HG03039 (cell line): ENCODE measurements at regions not wholly inside any gene's neighbourhood (a gene's known extent, or its start where the extent isn't known, plus 50 kb on each side); places are given as distances from the start of the nearest gene placed in this dataset.
"Not testable (repeated sequence)": the region's sequence is repeated elsewhere in the genome, so short reads cannot be mapped to it uniquely, and the experiment has no call there.

Experiments used
- ATAC-seq: cut with Tn5 transposase; IDR thresholded peaks from one replicate; pipeline ENCODE4 v1.9.1; 2021; ENCODE audit warnings: mild to moderate bottlenecking, moderate library complexity; ENCODE audit not compliant: unreplicated experiment

DNA sequence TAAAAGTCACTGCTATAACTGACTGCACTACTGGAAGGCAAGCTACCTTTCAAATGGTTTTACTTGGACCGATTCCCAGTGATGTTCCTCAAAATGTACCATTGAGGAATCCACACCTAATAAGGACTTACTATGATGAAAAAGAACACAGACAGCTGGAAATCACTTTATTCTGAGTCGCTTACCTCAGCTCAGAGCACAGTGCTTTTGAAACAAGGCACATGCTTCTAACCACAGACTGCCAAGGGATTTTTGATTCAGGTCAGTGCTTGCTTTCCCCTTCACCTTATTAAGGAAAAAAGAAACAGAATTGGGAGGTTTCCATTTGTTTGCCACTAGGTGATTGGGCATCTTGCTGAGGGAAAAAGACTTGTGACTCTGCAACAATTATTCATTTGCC lies 707.5 kb upstream of the FSHR start:
- no peak for ATAC-seq

DNA sequence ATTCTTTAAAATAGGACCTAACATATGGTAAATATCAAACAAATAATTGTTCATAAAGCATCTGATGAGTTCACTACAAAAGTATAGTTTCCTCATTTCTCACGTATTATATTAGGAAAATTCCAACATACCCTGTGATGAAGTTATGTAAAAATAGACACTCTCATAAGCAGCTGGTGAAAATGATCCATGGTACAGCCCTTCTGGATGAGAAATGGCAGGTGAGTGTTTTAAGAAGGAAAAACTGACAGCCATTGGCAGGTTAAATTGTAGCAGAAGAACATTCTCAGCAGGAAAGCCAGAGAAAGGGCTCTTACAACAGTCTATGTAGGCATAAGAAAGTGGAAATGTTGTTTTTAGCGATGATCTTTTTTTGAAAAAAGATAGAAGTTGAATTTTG lies 706.5 kb upstream of the FSHR start:
- ATAC-seq: no peak

DNA sequence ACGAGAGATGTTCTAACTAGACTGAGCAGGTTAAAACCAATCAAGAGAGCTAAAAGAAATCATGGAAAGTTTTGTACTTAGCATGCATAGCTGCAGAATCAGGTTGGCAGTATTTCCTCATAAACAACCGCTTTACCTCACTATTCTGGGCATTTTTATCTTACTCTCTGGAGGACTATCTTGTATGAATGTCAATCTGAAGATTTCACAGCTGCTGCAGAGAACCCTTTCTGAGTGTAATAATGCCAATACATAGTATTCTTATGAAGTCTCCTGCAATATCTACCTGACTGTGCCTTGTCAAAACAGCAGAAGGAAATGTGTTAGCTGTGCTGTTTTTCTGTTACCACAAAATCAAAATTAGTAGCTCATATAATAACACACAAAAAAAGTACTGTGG lies 705.9 kb upstream of the FSHR start:
- no peak for ATAC-seq

DNA sequence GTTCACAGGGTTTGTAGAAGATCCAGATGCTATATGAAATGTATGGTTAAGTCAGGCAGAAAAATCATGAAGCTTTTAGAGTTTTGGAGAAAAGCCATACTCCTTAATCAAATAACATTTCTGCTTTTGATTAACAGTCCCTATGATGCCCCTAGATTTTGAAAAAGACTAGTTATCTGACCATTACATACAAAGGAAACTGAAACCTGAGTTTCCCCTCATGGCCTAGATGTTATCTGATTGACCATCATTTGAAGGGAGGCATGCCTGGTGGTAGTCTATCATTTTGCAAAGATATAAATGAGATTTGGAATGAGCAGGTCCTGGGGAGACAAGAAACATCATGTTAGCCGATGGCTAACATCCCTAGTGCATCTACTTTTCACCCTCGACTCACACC lies 704.3 kb upstream of the FSHR start:
- ATAC-seq: no peak

DNA sequence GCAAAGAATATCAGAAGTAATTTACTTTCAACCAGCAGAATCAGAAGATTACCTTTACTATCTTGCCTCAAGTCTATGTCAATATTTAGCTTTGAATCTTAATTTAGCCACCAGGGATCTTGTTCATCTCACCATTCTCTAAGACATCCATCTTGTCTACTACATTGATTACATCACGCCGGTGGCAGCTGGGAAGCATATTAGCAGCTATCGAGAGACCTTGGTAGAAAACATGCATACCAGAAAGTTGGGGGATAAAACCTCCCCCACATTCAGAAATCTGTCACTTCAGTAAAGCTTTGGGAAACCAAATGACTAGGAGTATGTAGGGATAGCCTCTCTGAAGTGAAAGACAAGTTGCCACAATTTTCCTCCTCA lies 703.8 kb upstream of the FSHR start:
- no peak for ATAC-seq

DNA sequence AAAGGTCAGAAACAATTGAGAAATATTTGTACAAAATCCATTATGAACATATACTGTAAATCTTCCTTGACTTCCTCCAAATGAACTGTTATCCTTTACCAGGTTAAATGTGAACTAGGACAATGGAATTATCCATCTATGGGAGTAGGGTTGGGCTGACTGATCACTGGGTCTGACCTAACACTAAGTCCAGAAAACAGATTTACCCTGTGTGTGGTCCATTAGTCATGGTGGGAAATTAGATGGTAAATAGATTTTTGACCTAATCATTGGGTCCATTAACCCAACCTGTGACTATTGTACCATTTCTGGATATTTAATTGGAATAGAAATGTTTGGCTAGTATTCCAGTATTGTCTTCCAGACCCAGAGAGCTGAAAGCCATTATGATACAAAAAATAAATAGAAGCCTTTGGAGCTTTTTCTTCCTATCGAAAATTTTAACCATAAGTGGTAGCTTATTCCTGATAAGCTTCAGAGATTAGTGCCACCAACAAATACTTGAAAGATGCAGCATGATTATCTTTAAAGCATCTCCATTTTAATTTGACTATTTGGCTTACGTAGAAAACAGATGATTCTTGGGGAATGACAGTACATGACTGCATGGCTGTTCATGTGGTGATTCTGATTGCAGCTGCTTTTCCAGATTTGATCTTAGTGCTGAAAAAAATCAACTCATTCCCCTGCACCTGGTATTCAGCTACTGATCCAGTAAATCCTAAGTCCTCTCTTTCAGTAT lies 703.2 kb upstream of the FSHR start:
- ATAC-seq: no peak

DNA sequence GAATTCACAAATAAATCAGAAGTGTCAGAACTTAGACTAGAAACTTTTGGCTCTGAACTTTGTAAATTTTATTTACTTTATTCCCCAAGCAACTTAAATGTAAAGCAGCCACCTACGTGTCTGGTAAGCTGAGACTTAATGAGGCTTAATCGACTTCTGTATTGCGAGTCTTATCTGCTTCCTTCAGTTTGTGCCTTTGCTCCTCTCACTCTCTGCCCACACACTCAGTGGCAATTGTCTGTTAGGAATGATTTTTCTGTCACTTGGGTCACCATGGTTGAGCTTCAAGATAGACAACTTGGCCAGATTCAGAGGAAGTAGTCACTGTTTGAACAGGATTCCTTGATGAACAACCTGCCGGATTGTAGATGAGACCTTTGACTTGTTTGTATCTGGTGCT lies 691.4 kb upstream of the FSHR start:
- no peak for ATAC-seq

DNA sequence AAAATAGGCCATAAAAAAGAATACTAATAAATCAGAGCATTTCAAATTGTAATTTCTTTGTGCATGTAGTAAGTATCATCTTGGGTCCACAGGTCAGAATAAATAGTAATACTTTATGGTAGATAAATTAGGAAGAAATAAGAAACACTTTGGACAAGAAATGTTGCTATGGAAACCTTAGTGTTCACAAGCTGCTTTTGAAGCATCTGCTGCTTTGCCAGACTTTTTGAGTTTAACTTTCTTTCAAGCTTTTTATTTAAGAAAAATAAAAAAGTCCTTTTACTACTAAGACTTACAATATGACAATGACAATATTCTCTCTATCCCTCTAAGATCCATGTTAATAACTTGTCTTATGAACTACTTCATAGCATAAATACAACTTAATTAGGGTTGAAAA lies 690.7 kb upstream of the FSHR start:
- ATAC-seq: no peak

DNA sequence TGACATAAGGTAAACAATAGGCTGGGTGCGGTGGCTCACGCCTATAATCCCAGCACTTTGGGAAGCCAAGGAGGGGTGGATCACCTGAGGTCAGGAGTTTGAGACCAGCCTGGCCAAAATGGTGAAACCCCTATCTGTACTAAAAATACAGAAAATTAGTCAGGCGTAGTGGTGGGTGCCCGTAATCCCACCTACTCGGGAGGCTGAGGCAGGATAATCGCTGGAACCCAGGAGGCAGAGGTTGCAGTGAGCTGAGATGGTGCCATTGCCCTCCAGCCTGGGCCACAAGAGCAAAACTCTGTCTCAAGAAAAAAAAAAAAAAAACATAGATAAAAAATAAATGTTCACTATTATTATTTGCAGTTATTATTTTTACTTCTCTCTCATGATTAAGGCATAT lies 689.8 kb upstream of the FSHR start:
- ATAC-seq: not testable (repeated sequence)

DNA sequence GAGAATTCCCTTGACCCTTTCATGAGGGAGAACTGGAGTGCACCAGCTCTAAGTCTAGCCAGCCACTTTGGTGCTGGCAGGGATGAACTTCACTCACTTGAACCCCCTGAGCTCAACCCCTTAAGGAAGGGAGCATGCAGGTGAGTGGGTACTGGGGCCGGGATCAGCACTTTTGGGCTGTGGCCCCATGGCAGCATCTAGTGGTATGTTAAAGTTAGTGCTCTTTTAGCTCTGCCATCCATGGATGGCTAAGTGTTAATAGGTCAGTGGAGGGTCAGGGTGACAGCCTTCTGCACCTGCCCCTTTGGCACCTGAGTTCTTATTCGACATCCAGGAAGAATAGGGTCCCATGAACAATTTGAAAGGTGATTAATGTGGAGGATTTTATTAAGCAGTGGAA lies 689.0 kb upstream of the FSHR start:
- no peak for ATAC-seq

DNA sequence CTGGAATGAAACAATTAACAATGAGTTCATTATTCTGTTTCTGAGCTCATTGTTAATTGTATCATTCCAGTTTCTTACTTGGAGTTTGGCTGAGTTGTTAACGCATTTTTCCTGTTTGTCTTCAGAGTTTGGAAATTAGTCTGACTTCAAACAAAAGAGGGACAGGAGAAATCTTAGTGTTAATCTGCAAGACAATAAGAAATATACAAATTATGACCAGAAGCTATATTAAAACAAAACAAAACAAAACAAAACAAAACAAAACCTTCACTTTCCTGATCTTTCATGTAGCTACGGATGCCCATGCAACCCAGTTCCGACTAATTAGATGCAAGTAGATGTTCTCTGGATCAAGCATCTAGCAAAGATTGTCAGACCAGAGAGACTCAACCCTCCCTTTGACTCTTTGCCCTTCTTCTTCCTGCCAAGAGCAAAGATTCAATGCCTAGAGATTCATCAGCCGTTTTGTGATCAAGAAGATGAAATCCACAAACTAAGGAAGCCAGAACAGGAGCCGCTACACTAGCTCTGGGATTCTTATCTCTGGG lies 686.2 kb upstream of the FSHR start:
- ATAC-seq: no peak

DNA sequence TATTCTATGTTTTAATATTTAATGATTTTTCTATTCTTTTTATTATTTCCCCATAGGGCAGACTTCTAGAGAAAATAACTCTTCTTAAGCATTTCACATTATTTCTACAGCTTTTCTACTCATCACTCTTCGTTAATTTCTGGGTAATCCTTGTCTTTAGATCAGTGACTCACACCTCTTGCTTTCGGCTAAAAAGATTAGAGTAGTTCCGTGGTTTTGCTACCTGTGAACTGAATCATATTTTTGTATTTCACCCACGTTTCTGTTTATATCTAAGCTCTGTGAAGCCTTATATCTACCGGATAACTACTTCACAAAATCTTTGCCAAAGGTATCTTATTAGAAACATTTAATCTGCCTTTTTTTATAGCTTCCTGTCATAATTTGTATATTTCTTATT lies 685.5 kb upstream of the FSHR start:
- ATAC-seq: no peak

DNA sequence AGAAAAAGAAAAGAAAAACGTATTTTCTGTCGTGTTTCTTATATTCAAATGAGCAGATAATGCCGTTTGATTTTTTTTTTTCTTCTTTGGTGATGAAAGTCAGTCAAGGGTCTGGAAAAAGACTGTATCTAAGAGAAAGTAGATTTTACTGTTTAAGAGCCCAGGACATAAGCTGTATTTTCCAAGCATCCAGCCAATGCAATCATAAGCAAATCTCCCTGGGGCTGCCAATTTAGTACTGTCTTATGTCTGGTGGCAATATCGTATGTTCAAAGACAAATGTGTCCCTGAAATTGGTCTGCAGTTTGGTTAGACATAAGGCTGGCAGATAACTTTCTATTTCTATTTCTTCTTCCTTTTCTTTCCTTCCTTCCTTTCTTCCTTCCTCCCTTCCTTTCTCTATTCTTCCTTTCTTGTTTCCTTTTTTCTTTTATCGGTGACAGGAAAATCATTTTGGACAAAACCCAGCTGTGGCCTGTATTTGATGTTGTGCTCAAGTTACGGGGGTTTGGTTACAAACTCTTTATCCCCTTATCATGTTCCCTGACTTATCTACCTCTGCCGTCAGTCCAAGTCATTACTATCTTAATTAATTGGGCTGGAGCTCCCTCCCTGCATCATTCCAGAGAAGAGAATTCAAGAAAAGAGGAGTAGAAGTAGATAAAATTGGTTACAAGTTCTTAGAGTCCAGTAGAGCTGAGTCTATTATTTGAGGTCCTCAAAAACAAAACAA lies 683.4 kb upstream of the FSHR start:
- no peak for ATAC-seq

DNA sequence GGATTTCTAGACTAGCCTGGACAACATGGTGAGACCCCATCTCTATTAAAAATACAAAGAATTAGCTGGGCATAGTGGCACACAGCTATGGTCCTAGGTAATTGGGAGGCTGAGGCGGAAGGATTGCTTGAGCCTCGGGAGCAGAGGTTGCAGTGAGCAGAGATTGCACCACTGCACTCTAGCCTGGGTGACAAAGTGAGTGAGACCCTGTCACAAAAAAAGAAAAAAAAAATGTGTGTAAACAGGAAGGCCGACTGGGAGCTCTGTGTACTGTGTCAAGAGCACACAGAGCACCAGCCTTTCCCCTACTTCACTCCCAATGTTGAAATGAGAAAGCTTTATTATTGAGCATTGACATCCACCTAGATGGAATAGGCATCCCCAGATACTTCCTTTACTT lies 681.7 kb upstream of the FSHR start:
- ATAC-seq: no peak

DNA sequence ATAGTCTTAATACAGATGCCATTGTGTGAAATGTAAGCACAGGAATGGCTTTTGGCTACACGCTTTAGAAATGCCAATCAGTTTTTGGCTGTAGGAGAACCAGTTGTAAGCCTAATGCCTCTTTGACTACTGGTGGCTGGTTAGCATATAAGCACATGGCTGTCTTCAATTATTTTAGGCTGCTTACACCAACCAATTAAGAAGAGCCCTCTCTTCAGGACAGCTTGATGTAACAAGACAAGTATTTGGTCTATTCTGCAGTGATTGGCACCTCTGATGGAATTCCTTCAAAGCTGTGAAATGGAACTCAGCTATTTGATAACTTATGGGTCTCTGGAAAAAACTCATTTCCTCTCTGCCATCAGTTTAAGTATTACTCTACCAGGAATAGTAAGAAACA lies 680.1 kb upstream of the FSHR start:
- no peak for ATAC-seq

DNA sequence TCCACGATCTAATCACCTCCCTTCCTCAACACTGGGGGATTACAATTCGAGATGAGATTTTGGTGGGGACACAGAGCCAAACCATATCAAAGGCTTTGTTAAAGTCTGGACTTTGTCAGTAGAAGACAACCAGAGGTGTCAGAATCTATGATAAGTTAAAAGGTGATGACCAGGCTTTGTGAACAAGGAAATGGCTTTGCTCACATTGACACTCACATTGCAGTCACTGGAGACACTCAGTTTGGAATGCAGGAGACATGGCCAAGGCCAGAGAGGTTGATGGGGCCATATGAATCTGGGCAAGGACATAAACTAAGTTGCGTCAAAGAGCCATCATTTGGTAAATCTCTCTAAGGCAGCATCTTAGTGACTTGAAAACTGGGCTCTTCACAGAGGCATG lies 678.2 kb upstream of the FSHR start:
- no peak for ATAC-seq

DNA sequence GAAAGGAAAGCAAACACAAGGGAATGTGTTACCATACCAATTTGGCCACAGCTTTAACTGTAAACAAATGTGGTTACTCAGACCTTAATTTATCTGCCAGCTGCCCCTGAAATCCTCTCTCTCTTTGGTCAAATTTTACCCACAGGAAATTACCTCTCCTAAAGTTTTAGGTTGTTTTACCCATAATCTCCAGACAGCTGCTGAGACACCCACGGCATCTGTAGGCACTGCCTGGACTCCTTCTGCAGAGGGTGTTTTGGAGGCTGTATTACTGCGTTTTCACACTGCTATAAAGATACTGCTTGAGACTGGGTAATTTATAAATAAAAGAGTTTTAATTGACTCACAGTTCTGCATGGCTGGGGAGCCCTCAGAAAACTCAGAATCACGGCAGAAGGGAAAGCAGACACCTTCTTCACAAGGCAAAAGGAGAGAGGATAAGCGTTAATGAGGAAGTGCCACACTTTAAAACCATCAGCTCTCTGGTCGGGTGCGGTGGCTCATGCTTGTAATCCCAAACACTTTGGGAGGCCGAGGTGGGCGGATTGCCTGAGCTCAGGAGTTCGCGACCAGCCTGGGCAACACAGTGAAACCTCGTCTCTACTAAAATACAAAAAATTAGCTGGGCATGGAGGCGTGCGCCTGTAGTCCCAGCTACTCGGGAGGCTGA lies 677.5 kb upstream of the FSHR start:
- ATAC-seq: no peak

DNA sequence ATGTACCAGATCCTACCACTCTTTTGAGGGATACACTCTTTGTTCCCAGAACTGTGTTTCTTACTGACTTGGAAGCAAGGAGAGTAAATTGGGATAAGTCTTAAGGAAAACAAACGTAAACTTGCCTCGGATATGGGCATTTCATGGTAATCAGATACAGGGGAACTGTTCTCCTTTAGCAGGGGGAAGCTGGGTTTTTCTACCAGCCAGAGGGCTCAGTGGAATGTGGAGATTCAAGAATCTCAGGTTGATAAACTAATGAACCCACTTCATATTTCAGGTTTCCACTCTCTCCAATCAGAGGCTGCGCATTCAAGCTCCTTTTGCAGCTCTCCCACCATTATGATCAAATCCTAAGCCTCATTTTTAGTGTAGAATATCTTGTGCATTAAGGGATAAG lies 676.5 kb upstream of the FSHR start:
- ATAC-seq: no peak

DNA sequence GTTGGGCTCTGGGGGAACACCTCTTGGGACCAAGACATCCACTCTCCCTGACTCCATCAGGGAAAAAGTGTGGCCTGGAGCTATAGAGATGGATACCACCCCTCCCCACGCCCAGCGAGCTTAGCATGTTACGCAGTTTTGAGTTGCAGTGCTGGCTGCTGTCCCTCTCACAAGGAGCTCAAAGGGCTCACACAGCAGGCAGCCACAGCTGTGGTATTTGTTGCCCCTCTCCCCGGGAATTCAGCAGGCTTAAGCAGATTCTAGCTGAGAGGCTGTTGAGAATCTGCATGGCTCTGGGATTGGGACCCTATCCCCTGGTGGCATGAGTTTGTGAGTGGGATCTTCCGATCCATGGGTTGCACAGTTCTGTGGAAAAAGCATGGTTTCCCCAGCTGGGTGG lies 673.1 kb upstream of the FSHR start:
- no peak for ATAC-seq

DNA sequence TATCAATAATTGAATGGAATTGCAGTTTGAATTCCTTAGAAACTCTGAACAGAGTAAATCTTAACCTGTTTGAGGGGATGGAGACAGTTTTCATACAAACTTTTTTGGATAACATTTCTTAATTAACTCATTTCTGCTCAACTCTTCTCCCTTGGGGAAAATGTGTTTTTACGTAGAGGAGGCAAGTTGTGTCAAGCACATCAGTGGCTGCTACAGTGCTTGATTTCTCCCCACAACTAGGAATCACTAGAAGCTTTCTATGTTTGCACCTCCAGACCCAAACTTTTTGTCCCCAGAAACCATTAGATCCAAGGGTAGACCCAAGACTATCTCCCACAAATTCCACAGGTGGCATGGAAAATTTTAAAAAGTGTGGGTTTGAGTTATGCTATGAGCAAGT lies 658.9 kb upstream of the FSHR start:
- ATAC-seq: no peak

DNA sequence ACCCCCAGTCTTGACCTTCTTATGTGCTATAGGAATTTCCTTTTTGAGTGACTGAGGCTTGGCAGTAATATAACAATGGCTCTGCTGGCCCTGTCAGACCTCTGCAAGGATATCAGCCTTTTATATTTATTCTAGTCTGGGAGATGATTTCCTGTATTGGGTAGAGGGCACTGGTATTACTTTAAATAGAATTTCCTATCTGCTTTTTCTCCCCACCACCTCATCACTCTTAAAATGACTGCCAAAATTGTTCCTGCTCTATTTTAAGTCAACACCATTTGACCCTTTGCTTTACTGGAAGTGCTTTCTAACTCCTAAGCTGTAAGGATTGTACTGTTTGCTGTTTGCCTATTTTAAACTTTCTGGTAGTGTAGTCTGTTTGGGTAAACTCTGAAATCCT lies 658.4 kb upstream of the FSHR start:
- no peak for ATAC-seq

DNA sequence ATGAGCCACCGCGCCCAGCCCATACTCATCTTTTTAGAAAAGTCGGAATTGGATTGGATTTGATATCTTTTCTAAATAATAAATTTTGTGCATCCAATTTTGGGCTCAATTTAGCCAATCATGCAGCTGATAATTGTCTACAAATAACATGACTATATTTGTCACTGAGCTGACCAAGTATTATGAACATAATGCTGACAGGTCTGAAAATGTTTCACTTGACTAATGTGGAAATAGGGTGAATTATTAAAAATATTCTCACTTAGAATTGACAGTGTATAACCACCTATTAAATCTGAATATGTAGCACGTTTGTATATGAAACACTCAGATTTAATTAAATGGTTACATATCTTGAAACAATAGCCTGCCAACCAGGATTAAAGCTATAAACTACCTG lies 657.2 kb upstream of the FSHR start:
- ATAC-seq: no peak
